SK-N-SH (cell line): ENCODE measurements at regions not wholly inside any gene's neighbourhood (a gene's known extent, or its start where the extent isn't known, plus 50 kb on each side); places are given as distances from the start of the nearest gene placed in this dataset.

Source experiments
- CTCF ChIA-PET: fragments of 300-600, 350-600 bp; formaldehyde crosslinking; extraction: SDS; loops from one replicate; lab custom pipeline; 2021; lab: Yijun Ruan, JAX
- POLR2A ChIA-PET: fragments of 350-600 bp; sonication (Branson Sonifier 250); formaldehyde crosslinking; extraction: SDS; loops from one replicate; lab custom pipeline; 2020; ENCODE audit warnings: antibody characterized with exemption, inconsistent platforms; lab: Yijun Ruan, JAX
- DNase-seq: peaks from one replicate; pipeline ENCODE4 v3.0.0; 2012
- H2AFZ ChIP-seq: fragments of 200-600 bp; sonication (generic); 2 replicates; pipeline ENCODE4 v1.8.1; 2016; ENCODE audit warnings: antibody characterized with exemption, mild to moderate bottlenecking, low read depth
- H3F3A ChIP-seq: fragments of 200-600 bp; sonication (generic); replicated peaks from 2 replicates; pipeline ENCODE3; 2016; ENCODE audit warnings: antibody characterized with exemption, mild to moderate bottlenecking; ENCODE audit not compliant: insufficient read depth
- H3K27ac ChIP-seq, 2 experiments: fragments of 200-500 bp in 1 of 2; fragments of 200-600 bp in 1 of 2; sonication (Bioruptor generic) in 1 of 2; sonication (generic), shearing (Covaris generic) in 1 of 2; 2 replicates each; pipeline versions ENCODE4 v1.5.1 to v1.6.1; 2014 to 2016; ENCODE audit warnings: low read depth in 2 of 2, inconsistent platforms in 1 of 2, low read length in 1 of 2, mild to moderate bottlenecking in 1 of 2, mixed read lengths in 1 of 2
- H3K27me3 ChIP-seq: fragments of 200-600 bp; sonication (generic), shearing (Covaris generic); 2 replicates; pipeline ENCODE4 v1.6.1; 2016; ENCODE audit warnings: mixed run types; ENCODE audit not compliant: insufficient read depth
- H3K36me3 ChIP-seq, 2 experiments: fragments of 200-500 bp in 1 of 2; fragments of 200-600 bp in 1 of 2; sonication (Bioruptor generic) in 1 of 2; sonication (generic) in 1 of 2; replicated peaks in 1 of 2; 2 replicates each; pipeline versions ENCODE3 to v1.5.1; 2014 to 2016; ENCODE audit warnings: low read length in 1 of 2, mild to moderate bottlenecking in 1 of 2; ENCODE audit not compliant: insufficient read depth in 2 of 2, control insufficient read depth in 1 of 2
- H3K4me1 ChIP-seq, 2 experiments: fragments of 200-500 bp in 1 of 2; fragments of 200-600 bp in 1 of 2; sonication (Bioruptor generic) in 1 of 2; sonication (generic), shearing (Covaris generic) in 1 of 2; 2 replicates each; pipeline versions ENCODE4 v1.5.1 to v1.6.1; 2014 to 2016; ENCODE audit warnings: low read depth in 1 of 2, low read length in 1 of 2, mixed run types in 1 of 2; ENCODE audit not compliant: insufficient read depth in 2 of 2, control insufficient read depth in 1 of 2
- H3K4me2 ChIP-seq: fragments of 200-600 bp; sonication (generic), shearing (Covaris generic); 2 replicates; pipeline ENCODE4 v1.6.1; 2017; ENCODE audit warnings: mixed run types
- H3K4me3 ChIP-seq, 2 experiments: fragments of 200-500 bp in 1 of 2; fragments of 200-600 bp in 1 of 2; sonication (Bioruptor generic) in 1 of 2; sonication (generic), shearing (Covaris generic) in 1 of 2; 2 replicates each; pipeline versions ENCODE4 v1.5.1 to v1.8.1; 2014 to 2016; ENCODE audit warnings: low read depth in 2 of 2, inconsistent platforms in 1 of 2, low read length in 1 of 2, mild to moderate bottlenecking in 1 of 2, mixed read lengths in 1 of 2, moderate library complexity in 1 of 2
- H3K79me2 ChIP-seq: fragments of 200-600 bp; sonication (generic); 2 replicates; pipeline ENCODE4 v1.8.1; 2017; ENCODE audit warnings: mild to moderate bottlenecking; ENCODE audit not compliant: insufficient read depth
- H3K9ac ChIP-seq: fragments of 200-600 bp; sonication (generic); 2 replicates; pipeline ENCODE4 v1.6.1; 2017; ENCODE audit warnings: mixed run types
- H3K9me2 ChIP-seq: fragments of 200-600 bp; sonication (generic); 2 replicates; pipeline ENCODE4 v1.6.1; 2017; ENCODE audit warnings: mixed run types
- H3K9me3 ChIP-seq: fragments of 200-600 bp; sonication (generic); 2 replicates; pipeline ENCODE4 v1.6.1; 2017; ENCODE audit warnings: mixed run types, mild to moderate bottlenecking, moderate library complexity
- H4K20me1 ChIP-seq: fragments of 200-600 bp; sonication (generic); 2 replicates; pipeline ENCODE4 v1.6.1; 2017; ENCODE audit warnings: mild to moderate bottlenecking, mixed run types; ENCODE audit not compliant: insufficient read depth
- CTCF ChIP-seq: fragments of 200-600 bp; sonication (generic); IDR thresholded peaks from 2 replicates; pipeline ENCODE4 v1.6.1; 2017; ENCODE audit warnings: antibody characterized with exemption, mild to moderate bottlenecking, moderate library complexity
- ELF1 ChIP-seq: IDR thresholded peaks from 2 replicates; pipeline ENCODE4 v1.4.0; 2012
- FOXJ3 ChIP-seq: sonication (generic); formaldehyde crosslinking; IDR thresholded peaks from 2 replicates; pipeline ENCODE4 v1.5.1; 2020; ENCODE audit warnings: mild to moderate bottlenecking, missing genetic modification reagents
- FOXM1 ChIP-seq: IDR thresholded peaks from 2 replicates; pipeline ENCODE4 v1.4.0; 2012; ENCODE audit warnings: low read depth, mild to moderate bottlenecking
- IRF3 ChIP-seq: fragments of 150-350 bp; IDR thresholded peaks from 2 replicates; pipeline ENCODE4 v1.6.1; 2016; ENCODE audit warnings: mild to moderate bottlenecking, low read depth, low read length
- MXI1 ChIP-seq: IDR thresholded peaks from 2 replicates; pipeline ENCODE4 v1.6.1; 2012; ENCODE audit warnings: mild to moderate bottlenecking, low read depth, low read length, improper control_type of control experiment
- NFIC ChIP-seq: IDR thresholded peaks from 2 replicates; pipeline ENCODE4 v1.4.0; 2012; ENCODE audit warnings: borderline replicate concordance
- POLR2AphosphoS5 ChIP-seq: IDR thresholded peaks from 2 replicates; pipeline ENCODE4 v1.6.1; 2012; ENCODE audit warnings: low read depth, low read length
- RXRA ChIP-seq: IDR thresholded peaks from 2 replicates; pipeline ENCODE4 v1.4.0; 2012; ENCODE audit warnings: low read depth, mild to moderate bottlenecking, borderline replicate concordance
- SIN3A ChIP-seq: IDR thresholded peaks from 2 replicates; pipeline ENCODE4 v1.6.1; 2012; ENCODE audit warnings: low read depth, mild to moderate bottlenecking, low read length, moderate library complexity, borderline replicate concordance
- TAF1 ChIP-seq: IDR thresholded peaks from 2 replicates; pipeline ENCODE4 v1.6.1; 2012; ENCODE audit warnings: low read depth, mild to moderate bottlenecking, low read length, moderate library complexity, borderline replicate concordance
- TCF12 ChIP-seq: IDR thresholded peaks from 2 replicates; pipeline ENCODE4 v1.4.0; 2012
- YY1 ChIP-seq: IDR thresholded peaks from 2 replicates; pipeline ENCODE4 v1.4.0; 2012; ENCODE audit warnings: low read depth, mild to moderate bottlenecking
- WGBS: methylation state at CpG from one replicate; pipeline ENCODE4 v1.1.6; 2017; ENCODE audit warnings: low lambda C conversion rate; 5-methylcytosine and 5-hydroxymethylcytosine counted together
- TF ChIP-seq, protein P1 (sequence below): IDR thresholded peaks from 2 replicates; pipeline ENCODE4 v1.4.0; 2012; ENCODE audit warnings: low read depth, borderline replicate concordance
- TF ChIP-seq, protein P2 (sequence below): IDR thresholded peaks from 2 replicates; pipeline ENCODE4; 2012
- TF ChIP-seq, protein P3 (sequence below): IDR thresholded peaks from 2 replicates; pipeline ENCODE4 v1.6.1; 2012; ENCODE audit warnings: mild to moderate bottlenecking, low read depth, low read length, moderate library complexity

DNA sequence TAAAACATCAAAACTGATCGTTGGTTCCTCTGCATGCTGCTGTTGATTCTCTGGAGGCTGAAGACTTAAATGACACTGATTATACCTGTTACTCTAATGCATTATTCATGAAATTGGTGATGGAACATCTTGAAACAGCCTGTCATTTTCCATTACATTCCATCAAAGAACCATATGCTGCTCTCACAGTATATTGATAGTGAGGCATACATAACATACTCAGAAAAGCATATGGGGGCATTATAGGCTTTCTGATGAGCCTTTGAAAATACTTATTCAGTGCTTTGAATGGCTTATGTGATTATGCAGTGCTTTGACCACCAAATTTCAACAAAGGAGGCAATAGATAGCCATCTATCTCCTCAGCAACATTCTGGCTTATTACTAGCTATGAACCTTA is 392.1 kb downstream of the CDH19 start:
- H2AFZ ChIP-seq: no peak overlapping the region
- H3F3A ChIP-seq: no peaks in the 10 kb centered on the region
- H3K4me3 ChIP-seq: no peak overlapping the region
- no peaks in the 10 kb centered on the region for H3K36me3 ChIP-seq
- H3K9ac ChIP-seq: no peak overlapping the region
- no peaks in the 10 kb centered on the region for H4K20me1 ChIP-seq
- 12% methylated on average over 1 of the region's 1 CpG for WGBS
- H3K4me2 ChIP-seq: no peak overlapping the region
- TF ChIP-seq MXI1 (no peak), RXRA (no peak), POLR2AphosphoS5 (no peak), CTCF (no peak), IRF3 (no peak), FOXM1 (no peak), YY1 (no peak)
- H3K27ac ChIP-seq: no peak overlapping the region
- no peaks in the 10 kb centered on the region for H3K27me3 ChIP-seq
- H3K79me2 ChIP-seq: no peaks in the 10 kb centered on the region
- H3K4me1 ChIP-seq: no peaks in the 10 kb centered on the region
- H3K9me3 ChIP-seq: no peaks in the 10 kb centered on the region
- DNase-seq: no peak
- POLR2A ChIA-PET: no interaction called here
- CTCF ChIA-PET: interaction anchor here (1.5 kb wide), 1 partner anchor 20 kb away, joined by 3 read pairs; no protein-coding TSS in a partner anchor
- H3K9me2 ChIP-seq: no peaks in the 10 kb centered on the region

DNA sequence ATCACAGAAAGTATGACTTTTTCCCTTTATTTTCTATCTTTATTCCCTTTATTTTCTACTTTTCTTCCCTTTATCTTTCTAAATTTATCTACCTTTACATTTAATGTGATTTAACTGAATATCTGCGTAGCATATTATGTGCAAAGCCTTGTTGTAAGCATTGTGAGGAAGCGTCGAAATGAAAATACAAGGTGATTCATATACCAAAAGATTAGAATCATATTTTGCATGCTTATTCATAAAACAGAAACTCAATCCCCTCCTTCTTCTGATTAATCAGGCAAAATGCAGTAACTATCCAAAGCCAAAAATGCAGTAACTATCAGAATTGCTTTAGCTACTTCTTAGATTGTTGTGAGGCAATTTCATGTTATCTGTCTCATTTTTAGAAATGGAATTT is 393.0 kb downstream of the CDH19 start:
- H3F3A ChIP-seq: no peaks in the 10 kb centered on the region
- H3K36me3 ChIP-seq: no peaks in the 10 kb centered on the region
- no peaks in the 10 kb centered on the region for H3K4me1 ChIP-seq
- no peak overlapping the region for H3K27ac ChIP-seq
- CTCF ChIA-PET: interaction anchor here (1.5 kb wide), 1 partner anchor 19 kb away, joined by 3 read pairs; no protein-coding TSS in a partner anchor
- no peak overlapping the region for H3K4me2 ChIP-seq
- H3K9me3 ChIP-seq: no peaks in the 10 kb centered on the region
- H4K20me1 ChIP-seq: no peaks in the 10 kb centered on the region
- H3K79me2 ChIP-seq: no peaks in the 10 kb centered on the region
- no peak overlapping the region for H3K4me3 ChIP-seq
- H2AFZ ChIP-seq: no peak overlapping the region
- DNase-seq: no peak
- H3K9ac ChIP-seq: no peak overlapping the region
- no peaks in the 10 kb centered on the region for H3K27me3 ChIP-seq
- POLR2A ChIA-PET: no interaction called here
- no peaks in the 10 kb centered on the region for H3K9me2 ChIP-seq
- WGBS: 78% methylated on average over 3 of the region's 3 CpGs
- TF ChIP-seq MXI1: no peak
- no peak for TF ChIP-seq TCF12
- no peak for TF ChIP-seq RXRA
- no peak for TF ChIP-seq ELF1
- TF ChIP-seq, protein P1, sequence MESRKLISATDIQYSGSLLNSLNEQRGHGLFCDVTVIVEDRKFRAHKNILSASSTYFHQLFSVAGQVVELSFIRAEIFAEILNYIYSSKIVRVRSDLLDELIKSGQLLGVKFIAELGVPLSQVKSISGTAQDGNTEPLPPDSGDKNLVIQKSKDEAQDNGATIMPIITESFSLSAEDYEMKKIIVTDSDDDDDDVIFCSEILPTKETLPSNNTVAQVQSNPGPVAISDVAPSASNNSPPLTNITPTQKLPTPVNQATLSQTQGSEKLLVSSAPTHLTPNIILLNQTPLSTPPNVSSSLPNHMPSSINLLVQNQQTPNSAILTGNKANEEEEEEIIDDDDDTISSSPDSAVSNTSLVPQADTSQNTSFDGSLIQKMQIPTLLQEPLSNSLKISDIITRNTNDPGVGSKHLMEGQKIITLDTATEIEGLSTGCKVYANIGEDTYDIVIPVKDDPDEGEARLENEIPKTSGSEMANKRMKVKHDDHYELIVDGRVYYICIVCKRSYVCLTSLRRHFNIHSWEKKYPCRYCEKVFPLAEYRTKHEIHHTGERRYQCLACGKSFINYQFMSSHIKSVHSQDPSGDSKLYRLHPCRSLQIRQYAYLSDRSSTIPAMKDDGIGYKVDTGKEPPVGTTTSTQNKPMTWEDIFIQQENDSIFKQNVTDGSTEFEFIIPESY: no peak
- TF ChIP-seq, protein P2, sequence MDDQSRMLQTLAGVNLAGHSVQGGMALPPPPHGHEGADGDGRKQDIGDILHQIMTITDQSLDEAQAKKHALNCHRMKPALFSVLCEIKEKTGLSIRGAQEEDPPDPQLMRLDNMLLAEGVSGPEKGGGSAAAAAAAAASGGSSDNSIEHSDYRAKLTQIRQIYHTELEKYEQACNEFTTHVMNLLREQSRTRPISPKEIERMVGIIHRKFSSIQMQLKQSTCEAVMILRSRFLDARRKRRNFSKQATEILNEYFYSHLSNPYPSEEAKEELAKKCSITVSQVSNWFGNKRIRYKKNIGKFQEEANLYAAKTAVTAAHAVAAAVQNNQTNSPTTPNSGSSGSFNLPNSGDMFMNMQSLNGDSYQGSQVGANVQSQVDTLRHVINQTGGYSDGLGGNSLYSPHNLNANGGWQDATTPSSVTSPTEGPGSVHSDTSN: no peak
- TF ChIP-seq YY1: no peak
- TF ChIP-seq NFIC: no peak
- TF ChIP-seq SIN3A: no peak
- TF ChIP-seq POLR2AphosphoS5: no peak
- TF ChIP-seq, protein P3, sequence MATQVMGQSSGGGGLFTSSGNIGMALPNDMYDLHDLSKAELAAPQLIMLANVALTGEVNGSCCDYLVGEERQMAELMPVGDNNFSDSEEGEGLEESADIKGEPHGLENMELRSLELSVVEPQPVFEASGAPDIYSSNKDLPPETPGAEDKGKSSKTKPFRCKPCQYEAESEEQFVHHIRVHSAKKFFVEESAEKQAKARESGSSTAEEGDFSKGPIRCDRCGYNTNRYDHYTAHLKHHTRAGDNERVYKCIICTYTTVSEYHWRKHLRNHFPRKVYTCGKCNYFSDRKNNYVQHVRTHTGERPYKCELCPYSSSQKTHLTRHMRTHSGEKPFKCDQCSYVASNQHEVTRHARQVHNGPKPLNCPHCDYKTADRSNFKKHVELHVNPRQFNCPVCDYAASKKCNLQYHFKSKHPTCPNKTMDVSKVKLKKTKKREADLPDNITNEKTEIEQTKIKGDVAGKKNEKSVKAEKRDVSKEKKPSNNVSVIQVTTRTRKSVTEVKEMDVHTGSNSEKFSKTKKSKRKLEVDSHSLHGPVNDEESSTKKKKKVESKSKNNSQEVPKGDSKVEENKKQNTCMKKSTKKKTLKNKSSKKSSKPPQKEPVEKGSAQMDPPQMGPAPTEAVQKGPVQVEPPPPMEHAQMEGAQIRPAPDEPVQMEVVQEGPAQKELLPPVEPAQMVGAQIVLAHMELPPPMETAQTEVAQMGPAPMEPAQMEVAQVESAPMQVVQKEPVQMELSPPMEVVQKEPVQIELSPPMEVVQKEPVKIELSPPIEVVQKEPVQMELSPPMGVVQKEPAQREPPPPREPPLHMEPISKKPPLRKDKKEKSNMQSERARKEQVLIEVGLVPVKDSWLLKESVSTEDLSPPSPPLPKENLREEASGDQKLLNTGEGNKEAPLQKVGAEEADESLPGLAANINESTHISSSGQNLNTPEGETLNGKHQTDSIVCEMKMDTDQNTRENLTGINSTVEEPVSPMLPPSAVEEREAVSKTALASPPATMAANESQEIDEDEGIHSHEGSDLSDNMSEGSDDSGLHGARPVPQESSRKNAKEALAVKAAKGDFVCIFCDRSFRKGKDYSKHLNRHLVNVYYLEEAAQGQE: no peak
- no peak for TF ChIP-seq TAF1
- no peak for TF ChIP-seq IRF3
- no peak for TF ChIP-seq FOXJ3 (CRISPR knock-in tag)
